H9 (cell line): ENCODE measurements at regions not wholly inside any gene's neighbourhood (a gene's known extent, or its start where the extent isn't known, plus 50 kb on each side); places are given as distances from the start of the nearest gene placed in this dataset.

Experiments used
- DNase-seq: peaks from one replicate; pipeline ENCODE4 v3.0.0-alpha.2; 2017
- H2AFZ ChIP-seq: one replicate; pipeline ENCODE4 v1.6.1; 2013; ENCODE audit warnings: mild to moderate bottlenecking, low read length, control low read depth, moderate library complexity
- H2AK5ac ChIP-seq: 2 replicates; pipeline ENCODE4 v1.6.1; 2013; ENCODE audit warnings: low read length, control low read depth, mixed read lengths; ENCODE audit not compliant: insufficient read length
- H2BK120ac ChIP-seq: one replicate; pipeline ENCODE4 v1.6.1; 2013; ENCODE audit warnings: low read depth, mild to moderate bottlenecking, low read length, control low read depth, inconsistent platforms; ENCODE audit not compliant: poor library complexity, severe bottlenecking
- H2BK12ac ChIP-seq: 2 replicates; pipeline ENCODE4 v1.6.1; 2013; ENCODE audit warnings: low read length, control low read depth, mixed read lengths, low read depth; ENCODE audit not compliant: insufficient read length
- H2BK15ac ChIP-seq: 2 replicates; pipeline ENCODE4 v1.6.1; 2013; ENCODE audit warnings: low read depth, low read length, control low read depth
- H2BK20ac ChIP-seq: one replicate; pipeline ENCODE4 v1.6.1; 2013; ENCODE audit warnings: low read depth, mild to moderate bottlenecking, low read length, control low read depth, inconsistent platforms; ENCODE audit not compliant: poor library complexity, severe bottlenecking
- H2BK5ac ChIP-seq: 2 replicates; pipeline ENCODE4 v1.6.1; 2013; ENCODE audit warnings: low read length, control low read depth, mixed read lengths; ENCODE audit not compliant: insufficient read length
- H3K14ac ChIP-seq: 2 replicates; pipeline ENCODE4 v1.6.1; 2013; ENCODE audit warnings: low read length, control low read depth; ENCODE audit not compliant: insufficient read depth
- H3K18ac ChIP-seq: 2 replicates; pipeline ENCODE4 v1.6.1; 2013; ENCODE audit warnings: low read depth, mild to moderate bottlenecking, mixed read lengths, low read length, control low read depth; ENCODE audit not compliant: insufficient read length
- H3K23ac ChIP-seq: 2 replicates; pipeline ENCODE4 v1.6.1; 2013; ENCODE audit warnings: low read length, control low read depth, mixed read lengths, low read depth; ENCODE audit not compliant: insufficient read length
- H3K23me2 ChIP-seq: 2 replicates; pipeline ENCODE4 v1.6.1; 2013; ENCODE audit warnings: low read depth, mild to moderate bottlenecking, mixed read lengths, low read length, control low read depth; ENCODE audit not compliant: insufficient read length, poor library complexity, severe bottlenecking
- H3K27ac ChIP-seq: 2 replicates; pipeline ENCODE4 v1.5.1; 2013; ENCODE audit warnings: low read length, control low read depth, mixed read lengths, low read depth; ENCODE audit not compliant: insufficient read length
- H3K27me3 ChIP-seq: 2 replicates; pipeline ENCODE4 v1.6.1; 2013; ENCODE audit warnings: low read length, control low read depth, inconsistent platforms; ENCODE audit not compliant: insufficient read depth
- H3K4ac ChIP-seq: 2 replicates; pipeline ENCODE4 v1.6.1; 2013; ENCODE audit warnings: low read depth, mild to moderate bottlenecking, control low read depth, inconsistent platforms, low read length, moderate library complexity
- H3K4me1 ChIP-seq: 2 replicates; pipeline ENCODE4 v1.6.1; 2013; ENCODE audit warnings: low read length, control low read depth, inconsistent platforms; ENCODE audit not compliant: insufficient read depth
- H3K4me2 ChIP-seq: 2 replicates; pipeline ENCODE4 v1.6.1; 2013; ENCODE audit warnings: low read length, control low read depth, mixed read lengths; ENCODE audit not compliant: insufficient read length, insufficient read depth
- H3K56ac ChIP-seq: 2 replicates; pipeline ENCODE4 v1.6.1; 2013; ENCODE audit warnings: low read depth, mild to moderate bottlenecking, mixed read lengths, low read length, control low read depth; ENCODE audit not compliant: insufficient read length
- H3K79me1 ChIP-seq: 2 replicates; pipeline ENCODE4 v1.6.1; 2013; ENCODE audit warnings: low read depth, mild to moderate bottlenecking, moderate library complexity, low read length, control low read depth, inconsistent platforms; ENCODE audit not compliant: insufficient read depth, poor library complexity, severe bottlenecking
- H3K79me2 ChIP-seq: 2 replicates; pipeline ENCODE4 v1.6.1; 2013; ENCODE audit warnings: low read length, control low read depth, inconsistent platforms; ENCODE audit not compliant: insufficient read depth
- H3K9ac ChIP-seq: 2 replicates; pipeline ENCODE4 v1.6.1; 2013; ENCODE audit warnings: low read length, control low read depth, mixed read lengths; ENCODE audit not compliant: insufficient read length; ENCODE audit errors: extremely low read depth
- H3K9me3 ChIP-seq: one replicate; pipeline ENCODE4 v1.6.1; 2013; ENCODE audit warnings: low read depth, low read length, inconsistent platforms; ENCODE audit not compliant: control insufficient read depth
- H3T11ph ChIP-seq: one replicate; pipeline ENCODE4 v1.6.1; 2013; ENCODE audit warnings: mild to moderate bottlenecking, low read length, control low read depth, inconsistent platforms
- H4K20me1 ChIP-seq: one replicate; pipeline ENCODE4 v1.6.1; 2013; ENCODE audit not compliant: control insufficient read depth, insufficient read length, insufficient read depth
- H4K5ac ChIP-seq: 2 replicates; pipeline ENCODE4 v1.6.1; 2013; ENCODE audit warnings: low read depth, mild to moderate bottlenecking, mixed read lengths, low read length, control low read depth; ENCODE audit not compliant: insufficient read length
- H4K8ac ChIP-seq: replicated peaks from 2 replicates; pipeline ENCODE4 v1.6.1; 2013; ENCODE audit warnings: low read length, control low read depth, mixed read lengths, low read depth; ENCODE audit not compliant: insufficient read length
- H4K91ac ChIP-seq: 2 replicates; pipeline ENCODE4 v1.6.1; 2013; ENCODE audit warnings: low read depth, mild to moderate bottlenecking, moderate library complexity, mixed read lengths, low read length, control low read depth; ENCODE audit not compliant: insufficient read length
- H3K27ac Mint-ChIP-seq, 3 experiments: 2 replicates in 2 of 3; 3 replicates in 1 of 3; pipeline ENCODE4 v1.8.0; 2020 to 2021; ENCODE audit warnings: mixed read lengths in 3 of 3, mild to moderate bottlenecking in 1 of 3, moderate library complexity in 1 of 3
- H3K27me3 Mint-ChIP-seq: 2 replicates; pipeline ENCODE4 v1.8.0; 2021; ENCODE audit warnings: low read depth, mild to moderate bottlenecking, moderate library complexity, mixed read lengths
- H3K36me3 Mint-ChIP-seq, 3 experiments: 2 replicates in 2 of 3; 3 replicates in 1 of 3; pipeline ENCODE4 v1.8.0; 2020 to 2021; ENCODE audit warnings: low read depth in 3 of 3, mixed read lengths in 3 of 3; ENCODE audit not compliant: insufficient read depth in 1 of 3
- H3K4me1 Mint-ChIP-seq, 2 experiments: 2 replicates each; pipeline ENCODE4 v1.8.0; 2020; ENCODE audit warnings: mixed read lengths in 2 of 2
- H3K4me3 Mint-ChIP-seq, 2 experiments: 2 replicates in 1 of 2; 3 replicates in 1 of 2; pipeline ENCODE4 v1.8.0; 2020 to 2021; ENCODE audit warnings: mild to moderate bottlenecking in 2 of 2, mixed read lengths in 2 of 2, moderate library complexity in 1 of 2
- H3K9me3 Mint-ChIP-seq, 2 experiments: 2 replicates in 1 of 2; 3 replicates in 1 of 2; pipeline ENCODE4 v1.8.0; 2020; ENCODE audit warnings: mild to moderate bottlenecking in 2 of 2, mixed read lengths in 2 of 2, moderate library complexity in 1 of 2
- WGBS: extraction: QIAGEN DNeasy Blood & Tissue Kit; methylation state at CpG from one replicate; pipeline ENCODE4 v1.1.7; 2013; ENCODE audit warnings: missing lambda C conversion rate, low lambda C conversion rate, mixed read lengths; ENCODE audit not compliant: insufficient read length; ENCODE audit errors: extremely low coverage; 5-methylcytosine and 5-hydroxymethylcytosine counted together
- TF ChIP-seq, protein P1 (sequence below): fragments of 200-600 bp; sonication (generic); conservative IDR thresholded peaks from 3 replicates; pipeline ENCODE4 v1.8.0; 2021; ENCODE audit warnings: antibody characterized with exemption, mild to moderate bottlenecking

DNA sequence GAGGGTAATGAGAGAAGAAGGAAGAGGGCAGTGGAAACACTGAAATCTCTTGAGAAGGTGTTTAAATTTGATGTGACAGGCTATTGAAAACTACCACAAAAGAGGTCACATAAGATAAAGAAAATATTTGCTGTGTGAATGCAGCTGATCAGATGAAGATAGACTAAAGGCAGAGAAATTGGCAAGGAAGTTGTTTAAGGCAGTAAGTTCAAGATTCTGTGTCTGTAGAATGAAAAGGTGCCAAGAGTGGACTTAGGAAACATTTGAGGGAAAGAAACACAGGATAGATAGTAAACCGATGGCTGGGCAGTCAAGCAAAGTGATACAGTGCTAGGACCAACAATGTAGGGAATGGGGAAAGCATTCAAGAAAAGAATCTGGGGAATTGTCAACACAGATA is 332.3 kb upstream of the MARCKS start:
- no peak overlapping the region for H3K18ac ChIP-seq
- H2BK120ac ChIP-seq = no peak overlapping the region
- H3K9ac ChIP-seq = no peak overlapping the region
- no peaks in the 10 kb centered on the region for H3K79me2 ChIP-seq
- H2AFZ ChIP-seq = no peak overlapping the region
- H3K56ac ChIP-seq = no peak overlapping the region
- no peaks in the 10 kb centered on the region for H3K79me1 ChIP-seq
- no peak overlapping the region for H2BK20ac ChIP-seq
- no peak overlapping the region for H4K91ac ChIP-seq
- H4K5ac ChIP-seq = no peak overlapping the region
- H3K27ac ChIP-seq = no peak overlapping the region
- H3T11ph ChIP-seq = no peak overlapping the region
- H2AK5ac ChIP-seq = no peak overlapping the region
- H2BK15ac ChIP-seq = no peak overlapping the region
- no peak overlapping the region for H3K4me2 ChIP-seq
- no peaks in the 10 kb centered on the region for H3K27me3 ChIP-seq
- H3K23me2 ChIP-seq = no peaks in the 10 kb centered on the region
- H3K27ac Mint-ChIP-seq = no peak overlapping the region
- no peaks in the 10 kb centered on the region for H4K20me1 ChIP-seq
- peaks cover 0 to 3% (median 0%) of the 10 kb centered on the region in 3 experiments; a peak in 2 of 7 replicates for H3K36me3 Mint-ChIP-seq
- H3K23ac ChIP-seq = no peak overlapping the region
- H3K9me3 Mint-ChIP-seq = no peaks in the 10 kb centered on the region
- no peaks in the 10 kb centered on the region for H3K4me1 Mint-ChIP-seq
- no peak overlapping the region for H4K8ac ChIP-seq
- no peak overlapping the region for H2BK5ac ChIP-seq
- no CpG with 5 or more reads among the region's 1 CpG for WGBS
- no peaks in the 10 kb centered on the region for H3K4me1 ChIP-seq
- H3K9me3 ChIP-seq = no peaks in the 10 kb centered on the region
- DNase-seq = no peak
- no peak overlapping the region for H3K4me3 Mint-ChIP-seq
- no peak overlapping the region for H3K14ac ChIP-seq
- TF ChIP-seq, protein P1, sequence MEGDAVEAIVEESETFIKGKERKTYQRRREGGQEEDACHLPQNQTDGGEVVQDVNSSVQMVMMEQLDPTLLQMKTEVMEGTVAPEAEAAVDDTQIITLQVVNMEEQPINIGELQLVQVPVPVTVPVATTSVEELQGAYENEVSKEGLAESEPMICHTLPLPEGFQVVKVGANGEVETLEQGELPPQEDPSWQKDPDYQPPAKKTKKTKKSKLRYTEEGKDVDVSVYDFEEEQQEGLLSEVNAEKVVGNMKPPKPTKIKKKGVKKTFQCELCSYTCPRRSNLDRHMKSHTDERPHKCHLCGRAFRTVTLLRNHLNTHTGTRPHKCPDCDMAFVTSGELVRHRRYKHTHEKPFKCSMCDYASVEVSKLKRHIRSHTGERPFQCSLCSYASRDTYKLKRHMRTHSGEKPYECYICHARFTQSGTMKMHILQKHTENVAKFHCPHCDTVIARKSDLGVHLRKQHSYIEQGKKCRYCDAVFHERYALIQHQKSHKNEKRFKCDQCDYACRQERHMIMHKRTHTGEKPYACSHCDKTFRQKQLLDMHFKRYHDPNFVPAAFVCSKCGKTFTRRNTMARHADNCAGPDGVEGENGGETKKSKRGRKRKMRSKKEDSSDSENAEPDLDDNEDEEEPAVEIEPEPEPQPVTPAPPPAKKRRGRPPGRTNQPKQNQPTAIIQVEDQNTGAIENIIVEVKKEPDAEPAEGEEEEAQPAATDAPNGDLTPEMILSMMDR = no peak
- H2BK12ac ChIP-seq = no peak overlapping the region
- H3K4ac ChIP-seq = no peak overlapping the region
- H3K27me3 Mint-ChIP-seq = no peaks in the 10 kb centered on the region; the same call in 1 of the 2 replicates
